ENCODE measurements at regions not wholly inside any gene's neighbourhood (a gene's known extent, or its start where the extent isn't known, plus 50 kb on each side); places are given as distances from the start of the nearest gene placed in this dataset.

DNA sequence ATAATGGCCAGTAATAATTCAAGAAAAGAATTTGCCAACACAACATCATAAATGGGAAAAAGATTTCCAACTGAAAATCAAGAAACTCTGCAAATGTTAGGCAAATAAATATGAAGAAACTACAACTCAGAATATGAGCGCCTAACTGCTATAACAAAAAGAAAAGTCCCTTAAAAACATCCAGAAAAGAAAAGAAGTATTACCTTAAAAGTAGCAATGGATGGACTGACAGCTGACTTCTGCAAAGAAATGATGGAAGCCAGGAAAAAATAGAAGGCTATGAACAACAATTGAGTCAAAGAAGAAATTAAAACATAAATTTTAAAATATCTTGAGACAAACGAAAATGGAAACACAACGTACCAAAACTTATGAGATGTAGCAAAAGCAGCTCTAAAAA lies 482.3 kb upstream of the ZNF507 start:
- DNase-seq (ENCODE audit: low read depth) = no peak
- TF ChIP-seq, protein P1, sequence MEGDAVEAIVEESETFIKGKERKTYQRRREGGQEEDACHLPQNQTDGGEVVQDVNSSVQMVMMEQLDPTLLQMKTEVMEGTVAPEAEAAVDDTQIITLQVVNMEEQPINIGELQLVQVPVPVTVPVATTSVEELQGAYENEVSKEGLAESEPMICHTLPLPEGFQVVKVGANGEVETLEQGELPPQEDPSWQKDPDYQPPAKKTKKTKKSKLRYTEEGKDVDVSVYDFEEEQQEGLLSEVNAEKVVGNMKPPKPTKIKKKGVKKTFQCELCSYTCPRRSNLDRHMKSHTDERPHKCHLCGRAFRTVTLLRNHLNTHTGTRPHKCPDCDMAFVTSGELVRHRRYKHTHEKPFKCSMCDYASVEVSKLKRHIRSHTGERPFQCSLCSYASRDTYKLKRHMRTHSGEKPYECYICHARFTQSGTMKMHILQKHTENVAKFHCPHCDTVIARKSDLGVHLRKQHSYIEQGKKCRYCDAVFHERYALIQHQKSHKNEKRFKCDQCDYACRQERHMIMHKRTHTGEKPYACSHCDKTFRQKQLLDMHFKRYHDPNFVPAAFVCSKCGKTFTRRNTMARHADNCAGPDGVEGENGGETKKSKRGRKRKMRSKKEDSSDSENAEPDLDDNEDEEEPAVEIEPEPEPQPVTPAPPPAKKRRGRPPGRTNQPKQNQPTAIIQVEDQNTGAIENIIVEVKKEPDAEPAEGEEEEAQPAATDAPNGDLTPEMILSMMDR (IDR thresholded peaks at IDR 0.05; ENCODE audit: insufficient read depth, low read depth, low read length) = no peak
- H3K4me3 ChIP-seq (ENCODE audit: low read depth, low read length) = no peak overlapping the region

GRCh38 chr19:31874313-31874712 lies 471.1 kb upstream of the ZNF507 start:
- DNase-seq (ENCODE audit: low read depth) = no peak
- TF ChIP-seq, protein P1 (IDR thresholded peaks at IDR 0.05; ENCODE audit: insufficient read depth, low read depth, low read length) = no peak
- no peak overlapping the region for H3K4me3 ChIP-seq (ENCODE audit: low read depth, low read length)

DNA sequence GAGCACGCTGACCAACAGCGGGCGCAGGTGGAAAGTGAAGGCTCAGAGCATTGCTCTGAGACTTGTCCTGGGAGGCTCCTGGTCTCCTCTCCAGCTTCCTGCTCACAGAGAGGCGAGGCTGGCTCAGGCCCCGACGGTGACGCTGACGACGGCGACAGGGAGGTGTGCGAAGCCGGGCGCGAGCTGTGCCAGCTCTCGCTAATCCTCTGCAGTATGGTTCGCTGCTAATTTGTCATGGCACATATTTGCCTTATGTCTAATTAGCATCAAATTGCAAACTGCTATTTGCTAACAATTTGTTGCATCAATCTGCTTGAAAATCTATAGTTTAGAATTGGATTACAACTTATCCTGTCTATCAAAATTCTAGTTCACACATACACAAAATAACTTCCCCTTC lies 469.8 kb upstream of the ZNF507 start:
- no peak for DNase-seq (ENCODE audit: low read depth)
- TF ChIP-seq, protein P1 (IDR thresholded peaks at IDR 0.05; ENCODE audit: insufficient read depth, low read depth, low read length) = no peak
- no peak overlapping the region for H3K4me3 ChIP-seq (ENCODE audit: low read depth, low read length)

- DNase-seq (ENCODE audit: low read depth) = no peak
- TF ChIP-seq, protein P1 (IDR thresholded peaks at IDR 0.05; ENCODE audit: insufficient read depth, low read depth, low read length) = no peak
- H3K4me3 ChIP-seq (ENCODE audit: low read depth, low read length) = no peak overlapping the region
Observed at GRCh38 chr19:31880283-31880682, 465.1 kb upstream of the ZNF507 start.

- no peak overlapping the region for H3K4me3 ChIP-seq (ENCODE audit: low read depth, low read length)
- TF ChIP-seq, protein P1 (IDR thresholded peaks at IDR 0.05; ENCODE audit: insufficient read depth, low read depth, low read length) = no peak
- DNase-seq (ENCODE audit: low read depth) = no peak
Observed at GRCh38 chr19:31881988-31882387, 463.4 kb upstream of the ZNF507 start.

DNA sequence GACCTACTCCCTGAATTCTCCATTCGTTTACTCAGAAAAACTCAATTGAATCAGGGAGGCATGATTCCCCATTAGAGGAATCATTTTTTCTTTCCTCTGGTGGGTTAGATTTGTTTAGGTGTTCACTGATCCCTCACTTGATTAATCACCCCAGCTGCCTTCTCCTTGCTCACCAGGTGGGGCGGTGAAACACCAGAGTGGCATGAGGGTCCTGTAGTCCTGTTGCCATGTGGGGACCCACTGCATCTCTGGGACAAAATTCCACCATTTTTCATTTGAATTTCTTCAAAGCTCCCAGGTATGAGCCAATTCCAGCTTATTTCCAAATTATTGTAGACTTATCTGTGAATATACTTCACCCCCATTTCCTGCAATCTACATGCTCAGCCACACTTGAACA lies 462.7 kb upstream of the ZNF507 start:
- no peak overlapping the region for H3K4me3 ChIP-seq (ENCODE audit: low read depth, low read length)
- no peak for DNase-seq (ENCODE audit: low read depth)
- TF ChIP-seq, protein P1 (IDR thresholded peaks at IDR 0.05; ENCODE audit: insufficient read depth, low read depth, low read length) = no peak

GRCh38 chr19:31883296-31883990 lies 462.0 kb upstream of the ZNF507 start:
- no peak for DNase-seq (ENCODE audit: low read depth)
- TF ChIP-seq, protein P1 (IDR thresholded peaks at IDR 0.05; ENCODE audit: insufficient read depth, low read depth, low read length) = no peak
- H3K4me3 ChIP-seq (ENCODE audit: low read depth, low read length) = no peak overlapping the region
